DOHH2 (cell line): ENCODE measurements at regions not wholly inside any gene's neighbourhood (a gene's known extent, or its start where the extent isn't known, plus 50 kb on each side); places are given as distances from the start of the nearest gene placed in this dataset.

Source experiments
- EZH2phosphoT487 ChIP-seq: fragments of 200-600 bp; sonication (generic); IDR thresholded peaks from 2 replicates; pipeline ENCODE4 v1.6.1; 2017; ENCODE audit warnings: borderline replicate concordance, mild to moderate bottlenecking, antibody characterized with exemption, low read length, moderate library complexity, mixed read lengths
- TF ChIP-seq, protein P1 (sequence below): fragments of 200-600 bp; sonication (generic); IDR thresholded peaks from one replicate; pipeline ENCODE4 v1.5.1; 2014; ENCODE audit warnings: antibody characterized with exemption, mild to moderate bottlenecking, low read depth, low read length; ENCODE audit not compliant: poor library complexity, severe bottlenecking

- TF ChIP-seq, protein P1, sequence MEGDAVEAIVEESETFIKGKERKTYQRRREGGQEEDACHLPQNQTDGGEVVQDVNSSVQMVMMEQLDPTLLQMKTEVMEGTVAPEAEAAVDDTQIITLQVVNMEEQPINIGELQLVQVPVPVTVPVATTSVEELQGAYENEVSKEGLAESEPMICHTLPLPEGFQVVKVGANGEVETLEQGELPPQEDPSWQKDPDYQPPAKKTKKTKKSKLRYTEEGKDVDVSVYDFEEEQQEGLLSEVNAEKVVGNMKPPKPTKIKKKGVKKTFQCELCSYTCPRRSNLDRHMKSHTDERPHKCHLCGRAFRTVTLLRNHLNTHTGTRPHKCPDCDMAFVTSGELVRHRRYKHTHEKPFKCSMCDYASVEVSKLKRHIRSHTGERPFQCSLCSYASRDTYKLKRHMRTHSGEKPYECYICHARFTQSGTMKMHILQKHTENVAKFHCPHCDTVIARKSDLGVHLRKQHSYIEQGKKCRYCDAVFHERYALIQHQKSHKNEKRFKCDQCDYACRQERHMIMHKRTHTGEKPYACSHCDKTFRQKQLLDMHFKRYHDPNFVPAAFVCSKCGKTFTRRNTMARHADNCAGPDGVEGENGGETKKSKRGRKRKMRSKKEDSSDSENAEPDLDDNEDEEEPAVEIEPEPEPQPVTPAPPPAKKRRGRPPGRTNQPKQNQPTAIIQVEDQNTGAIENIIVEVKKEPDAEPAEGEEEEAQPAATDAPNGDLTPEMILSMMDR, result no peak
- no peak for TF ChIP-seq EZH2phosphoT487
Measured at GRCh38 chr2:144011553-144011952, 508.4 kb downstream of the ZEB2 start.
